ENCODE measurements at regions not wholly inside any gene's neighbourhood (a gene's known extent, or its start where the extent isn't known, plus 50 kb on each side); places are given as distances from the start of the nearest gene placed in this dataset.
"Not testable (repeated sequence)": the region's sequence is repeated elsewhere in the genome, so short reads cannot be mapped to it uniquely, and the experiment has no call there.

- not testable (repeated sequence) for H3K27me3 ChIP-seq (ENCODE audit: control insufficient read depth, insufficient read depth, low read length); H3K36me3 ChIP-seq (ENCODE audit: control insufficient read depth, insufficient read depth, low read length); H3K9me3 ChIP-seq (ENCODE audit: control insufficient read depth, insufficient read depth, low read length); H3K4me3 ChIP-seq (ENCODE audit: low read depth, low read length); H3K9ac ChIP-seq (ENCODE audit: low read depth, low read length); H3K4me1 ChIP-seq (ENCODE audit: control insufficient read depth, insufficient read depth, low read length); H3K27ac ChIP-seq (ENCODE audit: low read depth, low read length)
Observed at GRCh38 chr7:84710538-84710937, 476.3 kb downstream of the SEMA3D start.

GRCh38 chr7:84705706-84706105 is 481.1 kb downstream of the SEMA3D start:
- no peaks in the 10 kb centered on the region for H3K36me3 ChIP-seq (ENCODE audit: control insufficient read depth, insufficient read depth, low read length)
- H3K4me3 ChIP-seq (ENCODE audit: low read depth, low read length): no peak overlapping the region
- no peaks in the 10 kb centered on the region for H3K27me3 ChIP-seq (ENCODE audit: control insufficient read depth, insufficient read depth, low read length)
- H3K9me3 ChIP-seq (ENCODE audit: control insufficient read depth, insufficient read depth, low read length): no peaks in the 10 kb centered on the region
- no peak overlapping the region for H3K9ac ChIP-seq (ENCODE audit: low read depth, low read length)
- no peaks in the 10 kb centered on the region for H3K4me1 ChIP-seq (ENCODE audit: control insufficient read depth, insufficient read depth, low read length)
- H3K27ac ChIP-seq (ENCODE audit: low read depth, low read length): no peak overlapping the region

GRCh38 chr7:84705079-84705478 is 481.8 kb downstream of the SEMA3D start:
- Histone ChIP-seq H3K4me1 (ENCODE audit: control insufficient read depth, insufficient read depth, low read length) (no peaks in the 10 kb centered on the region), H3K36me3 (ENCODE audit: control insufficient read depth, insufficient read depth, low read length) (no peaks in the 10 kb centered on the region), H3K27me3 (ENCODE audit: control insufficient read depth, insufficient read depth, low read length) (no peaks in the 10 kb centered on the region), H3K4me3 (ENCODE audit: low read depth, low read length) (no peak overlapping the region), H3K27ac (ENCODE audit: low read depth, low read length) (no peak overlapping the region), H3K9me3 (ENCODE audit: control insufficient read depth, insufficient read depth, low read length) (no peaks in the 10 kb centered on the region), H3K9ac (ENCODE audit: low read depth, low read length) (no peak overlapping the region)

DNA sequence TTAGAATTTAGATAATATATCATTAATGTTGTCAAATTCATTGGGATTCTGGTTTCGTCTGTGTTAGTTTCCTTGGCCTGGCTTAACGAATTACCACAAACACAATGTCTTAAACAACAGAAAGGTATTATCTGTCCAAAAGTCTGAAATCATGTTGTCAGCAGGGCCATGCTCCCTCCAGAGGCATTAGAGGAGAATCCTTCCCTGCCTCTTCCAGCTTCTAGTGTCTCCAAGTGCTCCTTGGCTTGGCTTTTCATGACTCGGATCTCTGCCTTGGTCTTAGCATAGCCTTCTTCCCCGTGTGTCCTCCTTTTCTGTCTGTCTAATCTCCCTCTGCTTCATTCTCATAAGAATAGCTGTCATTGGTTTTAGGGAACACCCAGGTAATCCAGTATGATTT is 482.5 kb downstream of the SEMA3D start:
- H3K9me3 ChIP-seq (ENCODE audit: control insufficient read depth, insufficient read depth, low read length): no peaks in the 10 kb centered on the region
- H3K4me3 ChIP-seq (ENCODE audit: low read depth, low read length): no peak overlapping the region
- H3K4me1 ChIP-seq (ENCODE audit: control insufficient read depth, insufficient read depth, low read length): no peaks in the 10 kb centered on the region

DNA sequence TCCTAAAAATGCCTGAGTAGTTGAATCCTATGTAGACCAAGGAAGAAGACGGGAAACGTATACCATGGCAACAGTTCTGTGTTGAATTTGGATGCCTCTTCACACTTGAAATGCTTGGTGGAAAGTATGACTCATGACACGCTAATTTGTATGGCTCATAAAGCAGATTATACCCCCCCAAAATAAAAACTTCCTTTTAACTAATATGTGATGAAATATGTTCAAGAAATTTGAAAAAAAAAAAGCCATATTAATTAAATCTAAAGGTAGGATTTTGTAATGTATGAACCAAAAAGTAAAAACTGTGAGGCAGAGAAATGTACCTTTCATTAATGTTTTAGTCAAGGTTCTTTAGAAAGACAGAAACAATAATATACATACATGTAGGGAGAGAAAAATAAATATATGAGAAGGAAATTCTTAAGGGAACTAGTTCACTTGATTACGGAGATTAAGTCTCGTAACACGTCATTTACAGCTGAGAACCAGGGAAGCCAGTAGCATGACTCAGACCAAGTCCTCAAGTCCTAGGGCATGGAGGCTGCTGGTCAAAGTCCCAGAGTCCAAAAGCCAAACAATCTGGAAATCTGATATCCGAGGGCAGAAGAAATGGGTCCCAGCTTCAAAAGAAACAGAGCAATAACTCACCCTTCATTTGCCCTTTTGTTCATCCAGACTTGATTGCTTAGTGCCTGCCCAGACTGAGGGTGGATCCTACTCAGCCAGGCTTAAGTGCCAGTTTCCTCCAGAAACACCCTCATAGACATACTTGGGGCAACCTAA is 485.1 kb downstream of the SEMA3D start:
- no peaks in the 10 kb centered on the region for H3K4me1 ChIP-seq (ENCODE audit: control insufficient read depth, insufficient read depth, low read length)
- no peak overlapping the region for H3K4me3 ChIP-seq (ENCODE audit: low read depth, low read length)
- no peaks in the 10 kb centered on the region for H3K36me3 ChIP-seq (ENCODE audit: control insufficient read depth, insufficient read depth, low read length)
- H3K27ac ChIP-seq (ENCODE audit: low read depth, low read length): no peak overlapping the region
- no peaks in the 10 kb centered on the region for H3K27me3 ChIP-seq (ENCODE audit: control insufficient read depth, insufficient read depth, low read length)
- H3K9ac ChIP-seq (ENCODE audit: low read depth, low read length): no peak overlapping the region
- no peaks in the 10 kb centered on the region for H3K9me3 ChIP-seq (ENCODE audit: control insufficient read depth, insufficient read depth, low read length)

More for the DNA sequence above, 482.5 kb downstream of the SEMA3D start:
- Histone ChIP-seq H3K36me3 (ENCODE audit: control insufficient read depth, insufficient read depth, low read length) (no peaks in the 10 kb centered on the region), H3K27ac (ENCODE audit: low read depth, low read length) (no peak overlapping the region), H3K9ac (ENCODE audit: low read depth, low read length) (no peak overlapping the region), H3K27me3 (ENCODE audit: control insufficient read depth, insufficient read depth, low read length) (no peaks in the 10 kb centered on the region)

DNA sequence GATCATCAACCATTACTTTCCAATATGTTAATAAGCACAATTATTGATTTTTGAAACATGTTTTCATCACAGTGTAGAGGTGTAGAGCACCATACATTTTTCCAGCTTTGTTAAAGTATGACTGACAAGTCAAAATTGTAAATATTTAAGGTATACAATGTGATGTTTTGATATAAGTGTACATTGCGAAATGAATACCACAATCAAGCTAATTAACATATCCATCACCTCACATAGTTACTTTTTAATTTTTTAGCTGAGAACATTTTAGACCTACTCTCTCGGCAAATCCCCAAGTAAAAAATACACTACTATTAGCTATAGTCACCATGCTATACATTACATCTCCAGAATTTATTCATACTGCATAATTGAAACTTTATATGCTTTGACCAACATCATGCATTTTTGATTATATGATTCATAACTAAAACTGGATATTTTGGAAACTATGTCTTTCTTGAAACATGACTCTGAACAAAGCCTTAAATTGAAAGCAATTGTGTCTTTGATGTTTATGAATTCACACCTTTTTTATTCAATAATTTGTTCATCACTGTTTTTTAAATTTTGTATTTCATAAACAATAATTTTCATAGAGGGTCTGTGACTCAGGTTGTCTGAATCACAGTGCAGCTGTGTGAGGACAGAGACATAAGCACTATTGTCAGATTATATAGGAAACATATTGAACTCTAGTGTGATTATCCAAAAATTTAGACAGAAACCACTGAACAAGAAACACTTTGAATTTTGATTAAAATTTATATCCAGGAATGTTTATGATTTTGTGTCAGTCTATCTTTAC is 486.1 kb downstream of the SEMA3D start:
- Histone ChIP-seq H3K27me3 (ENCODE audit: control insufficient read depth, insufficient read depth, low read length) (no peaks in the 10 kb centered on the region), H3K27ac (ENCODE audit: low read depth, low read length) (no peak overlapping the region), H3K9me3 (ENCODE audit: control insufficient read depth, insufficient read depth, low read length) (no peaks in the 10 kb centered on the region), H3K4me1 (ENCODE audit: control insufficient read depth, insufficient read depth, low read length) (no peaks in the 10 kb centered on the region), H3K9ac (ENCODE audit: low read depth, low read length) (no peak overlapping the region), H3K36me3 (ENCODE audit: control insufficient read depth, insufficient read depth, low read length) (no peaks in the 10 kb centered on the region), H3K4me3 (ENCODE audit: low read depth, low read length) (no peak overlapping the region)

DNA sequence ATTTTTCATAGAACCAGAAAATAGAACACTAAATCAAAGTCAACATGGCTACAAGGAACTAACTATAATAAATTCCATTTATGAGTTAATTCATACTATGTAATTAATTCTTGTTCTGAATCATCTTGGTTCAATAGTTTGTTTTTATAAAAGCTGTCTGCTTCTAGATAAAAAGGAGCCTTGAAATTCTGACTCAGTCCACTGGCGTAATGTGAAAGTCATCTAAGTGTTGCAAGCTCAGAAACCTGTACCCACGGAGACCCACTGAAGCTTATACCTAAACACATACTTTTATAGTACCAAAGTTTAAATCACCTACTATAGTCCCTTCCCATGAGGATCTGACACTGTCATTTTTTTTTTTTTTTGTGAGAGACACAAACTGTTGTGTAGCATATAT is 489.4 kb downstream of the SEMA3D start:
- H3K4me3 ChIP-seq (ENCODE audit: low read depth, low read length): no peak overlapping the region
- no peak overlapping the region for H3K27ac ChIP-seq (ENCODE audit: low read depth, low read length)

DNA sequence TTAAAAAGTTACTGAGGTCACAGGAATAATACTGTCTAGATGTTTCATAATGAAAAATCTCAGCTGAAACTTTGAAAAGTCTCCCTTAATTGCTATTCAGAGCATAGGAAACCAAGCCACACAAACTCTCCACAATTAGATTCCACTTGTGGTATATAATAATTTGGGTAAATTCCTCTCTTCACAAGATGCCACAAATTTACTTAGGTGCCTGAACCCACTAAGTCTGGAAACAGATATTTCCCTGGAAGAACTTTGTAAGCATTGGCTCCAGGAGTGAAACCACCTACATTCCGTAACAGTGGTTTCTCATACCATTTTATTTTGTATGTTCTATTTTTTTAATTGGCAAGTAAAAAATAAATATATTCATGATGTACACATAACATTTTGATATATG is 493.4 kb downstream of the SEMA3D start:
- no peak overlapping the region for H3K9ac ChIP-seq (ENCODE audit: low read depth, low read length)
- no peaks in the 10 kb centered on the region for H3K36me3 ChIP-seq (ENCODE audit: control insufficient read depth, insufficient read depth, low read length)

More for the DNA sequence above, 489.4 kb downstream of the SEMA3D start:
- no peaks in the 10 kb centered on the region for H3K36me3 ChIP-seq (ENCODE audit: control insufficient read depth, insufficient read depth, low read length)
- no peaks in the 10 kb centered on the region for H3K9me3 ChIP-seq (ENCODE audit: control insufficient read depth, insufficient read depth, low read length)
- no peaks in the 10 kb centered on the region for H3K4me1 ChIP-seq (ENCODE audit: control insufficient read depth, insufficient read depth, low read length)
- H3K9ac ChIP-seq (ENCODE audit: low read depth, low read length): no peak overlapping the region
- no peaks in the 10 kb centered on the region for H3K27me3 ChIP-seq (ENCODE audit: control insufficient read depth, insufficient read depth, low read length)

GRCh38 chr7:84688671-84689070 is 494.1 kb upstream of the SEMA3A start:
- H3K4me3 ChIP-seq (ENCODE audit: low read depth, low read length): no peak overlapping the region
- no peaks in the 10 kb centered on the region for H3K4me1 ChIP-seq (ENCODE audit: control insufficient read depth, insufficient read depth, low read length)
- H3K27ac ChIP-seq (ENCODE audit: low read depth, low read length): no peak overlapping the region
- H3K36me3 ChIP-seq (ENCODE audit: control insufficient read depth, insufficient read depth, low read length): no peaks in the 10 kb centered on the region
- H3K9me3 ChIP-seq (ENCODE audit: control insufficient read depth, insufficient read depth, low read length): no peaks in the 10 kb centered on the region
- H3K9ac ChIP-seq (ENCODE audit: low read depth, low read length): no peak overlapping the region
- no peaks in the 10 kb centered on the region for H3K27me3 ChIP-seq (ENCODE audit: control insufficient read depth, insufficient read depth, low read length)

More for the DNA sequence above, 493.4 kb downstream of the SEMA3D start:
- Histone ChIP-seq H3K9me3 (ENCODE audit: control insufficient read depth, insufficient read depth, low read length) (no peaks in the 10 kb centered on the region), H3K27ac (ENCODE audit: low read depth, low read length) (no peak overlapping the region), H3K27me3 (ENCODE audit: control insufficient read depth, insufficient read depth, low read length) (no peaks in the 10 kb centered on the region), H3K4me1 (ENCODE audit: control insufficient read depth, insufficient read depth, low read length) (no peaks in the 10 kb centered on the region), H3K4me3 (ENCODE audit: low read depth, low read length) (no peak overlapping the region)

DNA sequence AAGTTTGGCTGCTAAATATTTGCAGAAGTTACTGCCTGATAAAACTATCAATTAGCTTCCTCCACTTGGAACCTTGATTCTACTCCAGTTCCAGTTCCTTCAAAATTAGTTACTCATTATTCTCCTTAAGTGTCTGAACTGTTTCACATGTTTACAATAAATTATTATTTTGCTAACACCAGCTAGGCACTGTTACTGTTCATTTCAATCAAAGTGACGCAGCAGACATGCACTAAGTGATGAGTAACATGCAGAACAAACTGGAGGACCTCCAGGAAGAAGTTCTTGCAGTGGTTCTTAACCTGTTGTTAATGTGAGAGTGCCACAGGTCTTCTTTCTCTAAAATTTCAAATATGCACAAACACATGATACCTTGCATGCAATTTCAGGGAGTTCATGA is 491.8 kb upstream of the SEMA3A start:
- Histone ChIP-seq H3K27me3 (ENCODE audit: control insufficient read depth, insufficient read depth, low read length) (no peaks in the 10 kb centered on the region), H3K9me3 (ENCODE audit: control insufficient read depth, insufficient read depth, low read length) (no peaks in the 10 kb centered on the region), H3K36me3 (ENCODE audit: control insufficient read depth, insufficient read depth, low read length) (no peaks in the 10 kb centered on the region)

GRCh38 chr7:84684836-84685480 is 490.4 kb upstream of the SEMA3A start:
- Histone ChIP-seq H3K36me3 (ENCODE audit: control insufficient read depth, insufficient read depth, low read length) (no peaks in the 10 kb centered on the region), H3K9me3 (ENCODE audit: control insufficient read depth, insufficient read depth, low read length) (no peaks in the 10 kb centered on the region), H3K4me1 (ENCODE audit: control insufficient read depth, insufficient read depth, low read length) (no peaks in the 10 kb centered on the region), H3K27ac (ENCODE audit: low read depth, low read length) (no peak overlapping the region), H3K4me3 (ENCODE audit: low read depth, low read length) (no peak overlapping the region), H3K9ac (ENCODE audit: low read depth, low read length) (no peak overlapping the region), H3K27me3 (ENCODE audit: control insufficient read depth, insufficient read depth, low read length) (no peaks in the 10 kb centered on the region)

More for the DNA sequence above, 491.8 kb upstream of the SEMA3A start:
- H3K9ac ChIP-seq (ENCODE audit: low read depth, low read length): no peak overlapping the region
- no peak overlapping the region for H3K27ac ChIP-seq (ENCODE audit: low read depth, low read length)
- no peaks in the 10 kb centered on the region for H3K4me1 ChIP-seq (ENCODE audit: control insufficient read depth, insufficient read depth, low read length)
- H3K4me3 ChIP-seq (ENCODE audit: low read depth, low read length): no peak overlapping the region
